Body of pancreas (tissue), 4 donors: ENCODE measurements at regions not wholly inside any gene's neighbourhood (a gene's known extent, or its start where the extent isn't known, plus 50 kb on each side); places are given as distances from the start of the nearest gene placed in this dataset.

ENCODE experiments used
- POLR2A ChIP-seq, 3 donors: fragments of 450-650 bp; IDR thresholded peaks; one replicate each; pipeline ENCODE4 v1.6.1; 2016; ENCODE audit warnings: antibody characterized with exemption in 3 of 3, mild to moderate bottlenecking in 2 of 3
- TF ChIP-seq, protein P1 (sequence below), 7 experiments: fragments of 450-650 bp in 4 of 7; fragments of 200-600 bp in 3 of 7; sonication (generic) in 3 of 7; IDR thresholded peaks; one replicate each; pipeline ENCODE4 v1.5.1; 2016 to 2019; ENCODE audit warnings: antibody characterized with exemption in 7 of 7

DNA sequence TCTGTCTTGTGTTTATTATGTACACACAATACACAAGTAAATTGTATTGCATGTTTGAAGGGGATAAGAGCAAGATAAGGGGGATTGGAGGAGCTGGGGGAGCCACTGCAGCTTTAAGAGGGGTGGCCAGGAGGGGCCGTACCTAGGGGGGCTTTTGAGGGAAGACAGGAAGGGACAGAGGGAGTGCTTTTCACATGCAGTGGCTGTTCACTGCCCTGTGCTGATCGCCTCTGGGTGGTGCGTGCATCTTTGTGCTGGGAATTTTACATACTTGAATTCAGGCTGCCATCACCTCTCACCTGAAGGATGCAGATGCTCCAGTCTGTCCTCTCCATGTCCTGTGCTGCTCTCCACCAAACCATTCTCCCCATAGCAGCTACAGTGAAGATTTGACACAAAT lies 179.5 kb downstream of the PTPRU start:
- TF ChIP-seq POLR2A (IDR thresholded peaks at IDR 0.05): no peak
- TF ChIP-seq, protein P1, sequence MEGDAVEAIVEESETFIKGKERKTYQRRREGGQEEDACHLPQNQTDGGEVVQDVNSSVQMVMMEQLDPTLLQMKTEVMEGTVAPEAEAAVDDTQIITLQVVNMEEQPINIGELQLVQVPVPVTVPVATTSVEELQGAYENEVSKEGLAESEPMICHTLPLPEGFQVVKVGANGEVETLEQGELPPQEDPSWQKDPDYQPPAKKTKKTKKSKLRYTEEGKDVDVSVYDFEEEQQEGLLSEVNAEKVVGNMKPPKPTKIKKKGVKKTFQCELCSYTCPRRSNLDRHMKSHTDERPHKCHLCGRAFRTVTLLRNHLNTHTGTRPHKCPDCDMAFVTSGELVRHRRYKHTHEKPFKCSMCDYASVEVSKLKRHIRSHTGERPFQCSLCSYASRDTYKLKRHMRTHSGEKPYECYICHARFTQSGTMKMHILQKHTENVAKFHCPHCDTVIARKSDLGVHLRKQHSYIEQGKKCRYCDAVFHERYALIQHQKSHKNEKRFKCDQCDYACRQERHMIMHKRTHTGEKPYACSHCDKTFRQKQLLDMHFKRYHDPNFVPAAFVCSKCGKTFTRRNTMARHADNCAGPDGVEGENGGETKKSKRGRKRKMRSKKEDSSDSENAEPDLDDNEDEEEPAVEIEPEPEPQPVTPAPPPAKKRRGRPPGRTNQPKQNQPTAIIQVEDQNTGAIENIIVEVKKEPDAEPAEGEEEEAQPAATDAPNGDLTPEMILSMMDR (IDR thresholded peaks at IDR 0.05): no peak
